ACC112 (cell line): ENCODE measurements at regions not wholly inside any gene's neighbourhood (a gene's known extent, or its start where the extent isn't known, plus 50 kb on each side); places are given as distances from the start of the nearest gene placed in this dataset.
A peak's percentile ranks its signal among the peaks of the same experiment; 100 is the strongest.

Experiments
- H2AFZ ChIP-seq: fragments of 200-600 bp; sonication (generic); one replicate; pipeline ENCODE4 v1.6.0; 2017; ENCODE audit warnings: antibody characterized with exemption, low read length; ENCODE audit not compliant: unreplicated experiment
- H3K27ac ChIP-seq: fragments of 200-600 bp; sonication (generic); 2 replicates; pipeline ENCODE4 v1.5.1; 2014; ENCODE audit warnings: low read depth, mild to moderate bottlenecking, antibody characterized with exemption, low read length, moderate library complexity
- H3K27me3 ChIP-seq: fragments of 200-600 bp; sonication (generic); 2 replicates; pipeline ENCODE4 v1.6.1; 2014; ENCODE audit warnings: mild to moderate bottlenecking, antibody characterized with exemption, low read length, moderate library complexity, mixed read lengths; ENCODE audit not compliant: insufficient read depth
- H3K36me3 ChIP-seq: fragments of 200-600 bp; sonication (generic); 2 replicates; pipeline ENCODE4 v1.6.1; 2016; ENCODE audit warnings: mild to moderate bottlenecking, antibody characterized with exemption, low read length, moderate library complexity, mixed read lengths; ENCODE audit not compliant: insufficient read depth
- H3K4me1 ChIP-seq: fragments of 200-600 bp; sonication (generic); one replicate; pipeline ENCODE4 v1.6.1; 2016; ENCODE audit warnings: low read length, mixed read lengths; ENCODE audit not compliant: insufficient read depth, unreplicated experiment, control insufficient read depth
- H3K4me3 ChIP-seq: fragments of 200-600 bp; sonication (generic); 2 replicates; pipeline ENCODE4 v1.5.1; 2014; ENCODE audit warnings: mild to moderate bottlenecking, low read depth, low read length
- H3K79me2 ChIP-seq: fragments of 200-600 bp; sonication (generic); one replicate; pipeline ENCODE4 v1.6.0; 2016; ENCODE audit warnings: low read length; ENCODE audit not compliant: control insufficient read depth, unreplicated experiment, insufficient read depth

DNA sequence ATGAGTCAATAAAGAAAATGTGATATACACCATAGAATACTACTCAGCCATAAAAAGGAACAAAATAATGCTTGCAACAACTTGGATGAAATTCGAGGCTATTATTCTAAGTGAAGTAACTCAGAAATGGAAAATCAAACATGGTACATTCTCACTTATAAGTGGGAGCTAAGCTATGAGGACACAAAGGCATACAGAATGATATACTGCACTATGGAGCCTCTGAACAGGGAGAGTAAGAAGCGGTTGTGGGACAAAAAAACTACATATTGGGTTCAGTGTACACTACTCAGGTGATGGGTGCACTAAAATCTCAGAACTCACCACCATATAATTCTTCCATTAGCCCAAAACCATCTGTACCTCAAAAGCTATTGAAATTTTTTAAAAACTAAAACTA lies 68.8 kb upstream of the AKAP13 start:
- H3K36me3 ChIP-seq: no peaks in the 10 kb centered on the region
- H2AFZ ChIP-seq: no peak overlapping the region
- H3K4me3 ChIP-seq: no peak overlapping the region
- no peaks in the 10 kb centered on the region for H3K27me3 ChIP-seq
- H3K4me1 ChIP-seq: peaks cover 21% of the 10 kb centered on the region
- H3K27ac ChIP-seq: no peak overlapping the region
- no peaks in the 10 kb centered on the region for H3K79me2 ChIP-seq

GRCh38 chr15:85312486-85312885 lies 67.9 kb upstream of the AKAP13 start:
- Histone ChIP-seq H3K36me3 (no peaks in the 10 kb centered on the region), H3K27me3 (no peaks in the 10 kb centered on the region), H2AFZ (peak overlapping the region; percentile 55), H3K4me3 (no peak overlapping the region), H3K79me2 (no peaks in the 10 kb centered on the region), H3K27ac (peak overlapping the region; percentile 64; the same call in 1 of the 2 replicates), H3K4me1 (peaks cover 24% of the 10 kb centered on the region)

DNA sequence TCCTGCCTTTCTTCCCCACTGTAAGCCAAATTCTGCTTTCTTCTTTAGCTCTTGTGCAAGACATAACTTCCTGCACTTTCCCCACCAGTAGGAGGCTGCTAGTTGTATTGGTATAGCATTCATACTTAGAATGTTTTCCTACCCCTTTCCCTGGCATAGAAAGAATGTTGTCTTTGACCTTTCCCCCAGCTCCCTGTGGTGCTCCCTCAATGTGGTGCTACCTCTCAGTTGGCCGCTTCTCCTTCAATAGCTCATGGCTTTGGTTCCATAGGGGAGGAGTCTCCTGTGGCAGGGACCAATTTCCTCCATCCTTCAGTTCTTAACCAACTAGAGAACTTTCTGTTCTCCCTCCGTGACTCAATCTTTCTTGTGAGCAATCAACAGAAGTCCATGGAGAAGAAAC lies 67.5 kb upstream of the AKAP13 start:
- Histone ChIP-seq H3K4me3 (no peak overlapping the region), H3K27ac (peak overlapping the region; percentile 64; the same call in 1 of the 2 replicates), H3K27me3 (no peaks in the 10 kb centered on the region), H3K36me3 (no peaks in the 10 kb centered on the region), H3K4me1 (peaks cover 27% of the 10 kb centered on the region), H2AFZ (peak overlapping the region; percentile 55), H3K79me2 (no peaks in the 10 kb centered on the region)

DNA sequence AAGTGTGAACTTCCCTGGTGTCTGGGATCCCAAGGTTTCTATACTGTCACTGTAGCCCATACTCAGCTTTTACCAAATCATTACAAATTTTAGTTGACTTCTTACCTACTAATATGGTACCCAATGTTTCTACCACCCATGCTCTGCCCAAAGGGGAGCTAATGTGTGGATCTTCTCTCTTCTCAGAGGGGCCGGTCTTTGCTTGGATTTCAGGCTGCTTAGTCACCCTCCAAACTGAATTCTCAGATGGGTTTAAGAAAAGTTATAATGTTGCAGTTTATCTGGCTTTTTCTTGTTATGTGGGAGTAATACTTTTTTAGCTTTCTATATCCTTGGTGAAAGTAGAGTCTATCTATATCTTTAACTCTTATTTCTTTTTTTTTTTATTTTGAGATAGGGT lies 67.1 kb upstream of the AKAP13 start:
- Histone ChIP-seq H3K4me3 (no peak overlapping the region), H3K27ac (peak overlapping the region; percentile 64; the same call in 1 of the 2 replicates), H3K36me3 (no peaks in the 10 kb centered on the region), H3K79me2 (no peaks in the 10 kb centered on the region), H3K27me3 (no peaks in the 10 kb centered on the region), H2AFZ (no peak overlapping the region), H3K4me1 (peaks cover 31% of the 10 kb centered on the region)

GRCh38 chr15:85314146-85314545 lies 66.3 kb upstream of the AKAP13 start:
- no peak overlapping the region for H2AFZ ChIP-seq
- H3K4me1 ChIP-seq: peaks cover 38% of the 10 kb centered on the region
- H3K36me3 ChIP-seq: no peaks in the 10 kb centered on the region
- H3K79me2 ChIP-seq: no peaks in the 10 kb centered on the region
- H3K27me3 ChIP-seq: no peaks in the 10 kb centered on the region
- no peak overlapping the region for H3K4me3 ChIP-seq
- no peak overlapping the region for H3K27ac ChIP-seq

- Histone ChIP-seq H3K27ac (no peak overlapping the region), H3K36me3 (no peaks in the 10 kb centered on the region), H3K4me3 (no peak overlapping the region), H3K27me3 (no peaks in the 10 kb centered on the region), H3K79me2 (no peaks in the 10 kb centered on the region), H3K4me1 (peaks cover 38% of the 10 kb centered on the region), H2AFZ (no peak overlapping the region)
Observed at GRCh38 chr15:85314633-85315032, 65.8 kb upstream of the AKAP13 start.

GRCh38 chr15:85316244-85316934 lies 64.0 kb upstream of the AKAP13 start:
- Histone ChIP-seq H3K79me2 (no peaks in the 10 kb centered on the region), H3K27ac (no peak overlapping the region), H3K4me3 (no peak overlapping the region), H2AFZ (no peak overlapping the region), H3K27me3 (no peaks in the 10 kb centered on the region), H3K36me3 (no peaks in the 10 kb centered on the region), H3K4me1 (peaks cover 38% of the 10 kb centered on the region)

GRCh38 chr15:85318048-85318731 lies 62.2 kb upstream of the AKAP13 start:
- Histone ChIP-seq H3K4me1 (peaks cover 28% of the 10 kb centered on the region), H3K36me3 (no peaks in the 10 kb centered on the region), H3K27ac (peak overlapping the region; percentile 83), H3K79me2 (no peaks in the 10 kb centered on the region), H3K4me3 (no peak overlapping the region), H3K27me3 (no peaks in the 10 kb centered on the region), H2AFZ (peak overlapping the region; percentile 2)

DNA sequence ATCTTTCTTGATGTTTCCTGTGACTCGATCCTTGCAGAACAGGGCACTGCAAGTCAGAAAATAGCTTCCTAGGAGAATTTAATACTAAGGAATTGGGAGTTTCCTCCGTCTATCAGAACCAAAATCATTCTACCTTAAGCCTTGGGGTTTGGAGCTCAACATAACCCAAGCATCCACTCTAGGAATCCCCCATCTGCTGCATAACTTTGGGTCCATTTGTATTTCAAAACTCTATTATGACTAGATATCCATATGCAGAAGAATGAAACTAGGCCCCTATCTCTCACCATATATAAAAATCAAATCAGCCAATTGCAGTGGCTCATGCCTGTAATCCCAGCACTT lies 61.7 kb upstream of the AKAP13 start:
- Histone ChIP-seq H3K4me3 (no peak overlapping the region), H3K79me2 (no peaks in the 10 kb centered on the region), H3K27me3 (no peaks in the 10 kb centered on the region), H3K36me3 (no peaks in the 10 kb centered on the region), H3K4me1 (peaks cover 25% of the 10 kb centered on the region), H3K27ac (peak overlapping the region; percentile 83), H2AFZ (peak overlapping the region; percentile 2)

GRCh38 chr15:85324202-85324601 lies 56.2 kb upstream of the AKAP13 start:
- H2AFZ ChIP-seq: no peak overlapping the region
- no peak overlapping the region for H3K4me3 ChIP-seq
- no peaks in the 10 kb centered on the region for H3K4me1 ChIP-seq
- no peak overlapping the region for H3K27ac ChIP-seq
- no peaks in the 10 kb centered on the region for H3K36me3 ChIP-seq
- H3K27me3 ChIP-seq: no peaks in the 10 kb centered on the region
- no peaks in the 10 kb centered on the region for H3K79me2 ChIP-seq

GRCh38 chr15:85325834-85326233 lies 54.6 kb upstream of the AKAP13 start:
- H3K4me1 ChIP-seq: peaks cover 7% of the 10 kb centered on the region
- H2AFZ ChIP-seq: no peak overlapping the region
- no peaks in the 10 kb centered on the region for H3K36me3 ChIP-seq
- no peaks in the 10 kb centered on the region for H3K27me3 ChIP-seq
- no peak overlapping the region for H3K27ac ChIP-seq
- H3K4me3 ChIP-seq: no peak overlapping the region
- no peaks in the 10 kb centered on the region for H3K79me2 ChIP-seq
